ENCODE measurements at regions not wholly inside any gene's neighbourhood (a gene's known extent, or its start where the extent isn't known, plus 50 kb on each side); places are given as distances from the start of the nearest gene placed in this dataset.

GRCh38 chr5:105565531-105565930 lies 2002.9 kb upstream of the NUDT12 start:
- no peak overlapping the region for H3K27ac ChIP-seq (ENCODE audit: extremely low read depth, low read depth, low read length)
- POLR2A ChIA-PET: no interaction called here
- TF ChIP-seq ZNF623 (tag by site-specific recombination; IDR thresholded peaks at IDR 0.05): no peak
- no peak for TF ChIP-seq ZNF621 (tag by site-specific recombination; IDR thresholded peaks at IDR 0.05)
- CTCF ChIA-PET: interaction anchor here (0.7 kb wide), 1 partner anchor 47 kb away, joined by 3 read pairs; no protein-coding TSS in a partner anchor
- H3K4me1 ChIP-seq (ENCODE audit: control insufficient read depth, insufficient read depth, low read length): no peaks in the 10 kb centered on the region
- no peaks in the 10 kb centered on the region for H3K36me3 ChIP-seq (ENCODE audit: control insufficient read depth in 2 of 2, insufficient read depth in 1 of 2, low read length in 2 of 2)
- no peak overlapping the region for H3K4me3 ChIP-seq (ENCODE audit: low read depth, low read length)
- H3K9me3 ChIP-seq (ENCODE audit: control insufficient read depth, insufficient read depth, low read depth, low read length): no peaks in the 10 kb centered on the region

GRCh38 chr5:105563842-105564241 lies 2001.3 kb upstream of the NUDT12 start:
- no peak for TF ChIP-seq TSHZ1 (tag by site-specific recombination; IDR thresholded peaks at IDR 0.05; ENCODE audit: borderline replicate concordance)
- no peak for TF ChIP-seq ZNF529 (tag by site-specific recombination; IDR thresholded peaks at IDR 0.05; ENCODE audit: insufficient replicate concordance)
- no peak for TF ChIP-seq TRIM28 (IDR thresholded peaks at IDR 0.05; ENCODE audit: borderline replicate concordance, low read length)
- TF ChIP-seq SCRT1 (tag by site-specific recombination; IDR thresholded peaks at IDR 0.05; ENCODE audit: borderline replicate concordance): no peak
- TF ChIP-seq ZNF670 (tag by site-specific recombination; IDR thresholded peaks at IDR 0.05; ENCODE audit: low read depth): no peak
- TF ChIP-seq ZNF148 (tag by site-specific recombination; IDR thresholded peaks at IDR 0.05; ENCODE audit: borderline replicate concordance): no peak
- TF ChIP-seq ZNF596 (tag by site-specific recombination; IDR thresholded peaks at IDR 0.05): no peak
- ChIA-PET POLR2A (interaction anchor here (0.6 kb wide), 1 partner anchor 180 kb away, joined by 5 read pairs; no protein-coding TSS in a partner anchor), CTCF (interaction anchor here (0.6 kb wide), 1 partner anchor 1409 kb away, joined by 4 read pairs; no protein-coding TSS in a partner anchor)
- H3K27ac ChIP-seq (ENCODE audit: extremely low read depth, low read depth, low read length): no peak overlapping the region
- no peak overlapping the region for H3K4me3 ChIP-seq (ENCODE audit: low read depth, low read length)
- no peaks in the 10 kb centered on the region for H3K4me1 ChIP-seq (ENCODE audit: control insufficient read depth, insufficient read depth, low read length)
- no peaks in the 10 kb centered on the region for H3K36me3 ChIP-seq (ENCODE audit: control insufficient read depth in 2 of 2, insufficient read depth in 1 of 2, low read length in 2 of 2)
- no peaks in the 10 kb centered on the region for H3K9me3 ChIP-seq (ENCODE audit: control insufficient read depth, insufficient read depth, low read depth, low read length)

- ChIA-PET CTCF (no interaction called here), POLR2A (no interaction called here)
- H3K27ac ChIP-seq (ENCODE audit: extremely low read depth, low read depth, low read length): no peak overlapping the region
- H3K4me1 ChIP-seq (ENCODE audit: control insufficient read depth, insufficient read depth, low read length): no peaks in the 10 kb centered on the region
- TF ChIP-seq ZSCAN18 (tag by site-specific recombination; IDR thresholded peaks at IDR 0.05) (no peak), PBX3 (CRISPR knock-in tag; IDR thresholded peaks at IDR 0.05) (no peak), ZNF501 (tag by site-specific recombination; IDR thresholded peaks at IDR 0.05) (no peak), ZNF114 (tag by site-specific recombination; IDR thresholded peaks at IDR 0.05) (no peak), YY2 (tag by site-specific recombination; IDR thresholded peaks at IDR 0.05) (no peak)
- H3K4me3 ChIP-seq (ENCODE audit: low read depth, low read length): no peak overlapping the region
- no peaks in the 10 kb centered on the region for H3K9me3 ChIP-seq (ENCODE audit: control insufficient read depth, insufficient read depth, low read depth, low read length)
- H3K36me3 ChIP-seq (ENCODE audit: control insufficient read depth in 2 of 2, insufficient read depth in 1 of 2, low read length in 2 of 2): no peaks in the 10 kb centered on the region
Measured at GRCh38 chr5:105554568-105555169, 1992.1 kb upstream of the NUDT12 start.

Data from HEK293 (cell line).